Panc1 (cell line): ENCODE measurements at regions not wholly inside any gene's neighbourhood (a gene's known extent, or its start where the extent isn't known, plus 50 kb on each side); places are given as distances from the start of the nearest gene placed in this dataset.

Experiments
- ATAC-seq: fragments of 200-7000 bp; cut with Tn5 transposase; 2 replicates; pipeline ENCODE4 v1.9.1; 2020; ENCODE audit warnings: mild to moderate bottlenecking, moderate library complexity
- BruUV-seq: library from RNA; stranded (reverse); fragments of 400-500 nt; replicated peaks from 2 replicates; lab custom pipeline; 2021; lab: Mats Ljungman, UMichigan
- CTCF ChIA-PET: fragments of 300-600 bp; sonication (Branson Sonifier 250); formaldehyde crosslinking; loops from one replicate; lab custom pipeline; 2022; ENCODE audit warnings: antibody characterized with exemption; lab: Charles Lee
- POLR2A ChIA-PET: fragments of 300-600 bp; sonication (Branson Sonifier 250); formaldehyde crosslinking; loops from one replicate; lab custom pipeline; 2022; ENCODE audit warnings: antibody characterized with exemption; lab: Charles Lee
- DNase-seq: peaks from one replicate; pipeline ENCODE4 v3.0.0-alpha.2; 2010; ENCODE audit warnings: low read depth, low spot score
- H3K27ac ChIP-seq: 2 replicates; pipeline ENCODE4 v1.5.1; 2011; ENCODE audit warnings: mild to moderate bottlenecking, low read length, inconsistent platforms
- H3K27me3 ChIP-seq: fragments of 200-500 bp; sonication (Bioruptor generic); 2 replicates; pipeline ENCODE4 v1.6.0; 2014; ENCODE audit warnings: low read length, inconsistent platforms; ENCODE audit not compliant: control insufficient read depth, insufficient read depth
- H3K36me3 ChIP-seq: fragments of 200-500 bp; sonication (Bioruptor generic); 2 replicates; pipeline ENCODE4 v1.5.1; 2014; ENCODE audit warnings: inconsistent platforms, mild to moderate bottlenecking, low read length, moderate library complexity; ENCODE audit not compliant: control insufficient read depth, insufficient read depth
- H3K4me1 ChIP-seq: 2 replicates; pipeline ENCODE4 v1.5.1; 2011; ENCODE audit warnings: inconsistent platforms, mild to moderate bottlenecking, low read length, moderate library complexity; ENCODE audit not compliant: control insufficient read depth, insufficient read depth
- H3K4me3 ChIP-seq, 2 experiments: 2 replicates each; pipeline ENCODE4 v1.5.1; 2011 to 2012; ENCODE audit warnings: low read depth in 2 of 2, low read length in 2 of 2, mild to moderate bottlenecking in 2 of 2, inconsistent platforms in 1 of 2, moderate library complexity in 1 of 2
- H3K9me3 ChIP-seq: fragments of 200-500 bp; sonication (Bioruptor generic); 2 replicates; pipeline ENCODE4 v1.5.1; 2014; ENCODE audit warnings: low read depth, mild to moderate bottlenecking, inconsistent platforms, low read length, moderate library complexity; ENCODE audit not compliant: control insufficient read depth, insufficient read depth
- CTCF ChIP-seq: fragments of 450-650 bp; IDR thresholded peaks from 2 replicates; pipeline ENCODE4 v1.5.1; 2017; ENCODE audit warnings: mild to moderate bottlenecking
- POLR2AphosphoS5 ChIP-seq: IDR thresholded peaks from 2 replicates; pipeline ENCODE4 v1.6.1; 2012; ENCODE audit warnings: mild to moderate bottlenecking, low read depth, low read length, moderate library complexity
- REST ChIP-seq, 2 experiments: IDR thresholded peaks; 2 replicates each; pipeline ENCODE4 v1.6.1; 2011 to 2012; ENCODE audit warnings: low read depth in 2 of 2, control low read depth in 1 of 2, low read length in 1 of 2, mild to moderate bottlenecking in 1 of 2, moderate library complexity in 1 of 2; ENCODE audit not compliant: insufficient read depth in 1 of 2
- SIN3A ChIP-seq: IDR thresholded peaks from 2 replicates; pipeline ENCODE4 v1.6.1; 2012; ENCODE audit warnings: low read depth, mild to moderate bottlenecking, low read length, moderate library complexity, borderline replicate concordance; ENCODE audit not compliant: insufficient read depth
- TCF7L2 ChIP-seq: IDR thresholded peaks from 2 replicates; pipeline ENCODE4 v1.6.1; 2011; ENCODE audit warnings: mild to moderate bottlenecking, low read depth, low read length, inconsistent platforms
- in situ Hi-C: cut with HindIII; loops from 2 replicates; pipeline ENCODE4 v1.10.0; 2016; ENCODE audit warnings: low sequenced_read_pairs, low pct_unique_long_range_greater_than_20kb
- intact Hi-C: fragments of 100-400 bp; cut with micrococcal nuclease; formaldehyde crosslinking; loops from one replicate; pipeline ENCODE4 v1.10.0; 2022; ENCODE audit not compliant: unreplicated experiment

GRCh38 chr10:111967547-111967946 is 216.0 kb downstream of the GPAM start:
- in situ Hi-C loops (no loop called here), intact Hi-C loops (no loop called here)
- TF ChIP-seq TCF7L2 (no peak), CTCF (no peak; the same call in 1 of the 2 replicates), POLR2AphosphoS5 (no peak), SIN3A (no peak), REST (IDR thresholded peaks at IDR 0.05; ENCODE audit: insufficient read depth in 1 of 2, low read depth in 2 of 2, low read length in 1 of 2) (no peak)
- BruUV-seq = no TSS peak
- no peaks in the 10 kb centered on the region for H3K27me3 ChIP-seq
- H3K4me1 ChIP-seq = no peaks in the 10 kb centered on the region
- DNase-seq (no peak), ATAC-seq (no peak)
- CTCF ChIA-PET = no interaction called here
- H3K36me3 ChIP-seq = no peaks in the 10 kb centered on the region
- no peaks in the 10 kb centered on the region for H3K9me3 ChIP-seq
- H3K27ac ChIP-seq = no peak overlapping the region
- H3K4me3 ChIP-seq = no peak overlapping the region
- POLR2A ChIA-PET = no interaction called here

- Histone ChIP-seq H3K4me3 (no peak overlapping the region), H3K36me3 (no peaks in the 10 kb centered on the region), H3K27me3 (no peaks in the 10 kb centered on the region), H3K27ac (no peak overlapping the region), H3K9me3 (no peaks in the 10 kb centered on the region), H3K4me1 (no peaks in the 10 kb centered on the region)
- intact Hi-C loops = no loop called here
- DNase-seq = no peak
- no peak for TF ChIP-seq CTCF
- ATAC-seq = no peak
- in situ Hi-C loops = no loop called here
- no TSS peak for BruUV-seq
- CTCF ChIA-PET = no interaction called here
- POLR2A ChIA-PET = no interaction called here
Observed at GRCh38 chr10:111968647-111969046, 214.9 kb downstream of the GPAM start.

GRCh38 chr10:111970111-111970510 is 213.5 kb downstream of the GPAM start:
- H3K27ac ChIP-seq = no peak overlapping the region
- no peaks in the 10 kb centered on the region for H3K36me3 ChIP-seq
- CTCF ChIA-PET = no interaction called here
- no peaks in the 10 kb centered on the region for H3K27me3 ChIP-seq
- ATAC-seq (no peak), DNase-seq (no peak)
- BruUV-seq = no TSS peak
- no peaks in the 10 kb centered on the region for H3K9me3 ChIP-seq
- intact Hi-C loops (no loop called here), in situ Hi-C loops (no loop called here)
- no peak for TF ChIP-seq TCF7L2
- POLR2A ChIA-PET = no interaction called here
- H3K4me1 ChIP-seq = no peaks in the 10 kb centered on the region
- no peak overlapping the region for H3K4me3 ChIP-seq
